ENCODE measurements at regions not wholly inside any gene's neighbourhood (a gene's known extent, or its start where the extent isn't known, plus 50 kb on each side); places are given as distances from the start of the nearest gene placed in this dataset.

DNA sequence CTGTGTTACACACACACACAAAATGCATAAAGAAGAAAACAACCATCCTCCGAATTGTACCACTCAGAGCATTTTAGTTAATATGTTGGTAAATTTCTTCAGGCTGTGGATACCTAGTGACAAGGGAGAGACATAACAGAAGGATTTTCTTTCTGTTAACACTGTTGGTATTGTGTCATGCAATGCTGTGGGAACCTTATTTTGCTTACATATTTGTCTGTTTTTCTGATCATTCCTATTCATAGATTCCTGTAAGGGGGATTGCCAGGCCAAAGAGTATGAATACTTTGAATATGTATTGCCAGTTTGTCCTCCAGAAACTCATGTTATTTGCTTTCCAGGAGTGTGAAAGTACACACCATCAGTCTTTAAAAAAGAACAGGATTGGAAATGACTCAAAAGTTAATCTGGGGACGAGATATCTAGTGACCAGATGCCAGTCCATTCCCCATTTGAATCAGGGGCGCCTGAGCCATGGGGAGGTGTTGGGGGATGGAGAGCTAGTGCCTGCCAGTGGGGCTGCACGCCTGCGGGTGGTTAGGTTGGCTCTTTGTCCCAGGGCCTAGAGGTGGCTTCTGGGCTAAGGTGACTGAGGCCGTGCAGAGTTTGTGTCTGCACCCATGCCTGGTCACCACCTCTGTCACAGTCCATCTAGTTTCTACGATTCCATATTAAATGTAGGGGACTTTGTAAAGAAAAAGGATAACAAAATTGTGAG lies 142.0 kb downstream of the PTPN20 start:
- Mint-ChIP-seq H3K9me3 (ENCODE audit: low read depth) (no peaks in the 10 kb centered on the region), H3K4me3 (no peak overlapping the region), H3K36me3 (no peaks in the 10 kb centered on the region), H3K27ac (no peak overlapping the region), H3K4me1 (peaks cover 4% of the 10 kb centered on the region), H3K27me3 (peaks cover 3% of the 10 kb centered on the region)
- CTCF ChIA-PET, result interaction anchor here (2.0 kb wide), 1 partner anchor 258 kb away, joined by 8 read pairs; no protein-coding TSS in a partner anchor
- DNase-seq (no peak), ATAC-seq (no peak)

GRCh38 chr10:47054974-47055373 lies 143.7 kb downstream of the PTPN20 start:
- CTCF ChIA-PET, result interaction anchor here (2.0 kb wide), 1 partner anchor 257 kb away, joined by 8 read pairs; no protein-coding TSS in a partner anchor
- H3K36me3 Mint-ChIP-seq, result no peaks in the 10 kb centered on the region
- no peak for ATAC-seq
- no peak for DNase-seq
- H3K27me3 Mint-ChIP-seq, result peaks cover 3% of the 10 kb centered on the region
- H3K27ac Mint-ChIP-seq, result no peak overlapping the region
- H3K4me3 Mint-ChIP-seq, result no peak overlapping the region
- no peaks in the 10 kb centered on the region for H3K4me1 Mint-ChIP-seq
- H3K9me3 Mint-ChIP-seq (ENCODE audit: low read depth), result no peaks in the 10 kb centered on the region

- ATAC-seq, result no peak
- CTCF ChIA-PET, result interaction anchor here (0.9 kb wide), 2 partner anchors 8 to 256 kb away, joined by 3 read pairs; no protein-coding TSS in a partner anchor
- H3K27ac Mint-ChIP-seq, result no peak overlapping the region
- H3K36me3 Mint-ChIP-seq, result no peaks in the 10 kb centered on the region
- no peak overlapping the region for H3K4me3 Mint-ChIP-seq
- H3K27me3 Mint-ChIP-seq, result peaks cover 3% of the 10 kb centered on the region
- DNase-seq, result no peak
- no peaks in the 10 kb centered on the region for H3K9me3 Mint-ChIP-seq (ENCODE audit: low read depth)
- H3K4me1 Mint-ChIP-seq, result no peaks in the 10 kb centered on the region
Observed at GRCh38 chr10:47055386-47056246, 144.4 kb downstream of the PTPN20 start.

DNA sequence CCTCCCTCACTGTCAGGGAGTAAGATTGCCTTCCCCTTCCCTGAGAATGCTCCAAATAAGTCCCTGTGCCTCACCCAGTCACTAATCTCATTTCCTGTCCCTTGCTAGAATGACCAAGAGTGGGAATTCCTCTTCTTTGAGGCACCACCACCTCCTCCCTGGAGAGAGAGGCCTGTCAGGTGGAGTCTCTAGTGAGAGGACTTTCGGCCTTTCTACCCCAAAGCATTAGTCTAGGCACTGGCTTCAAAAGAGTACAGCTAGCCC lies 145.0 kb downstream of the PTPN20 start:
- peaks cover 3% of the 10 kb centered on the region for H3K27me3 Mint-ChIP-seq
- no peaks in the 10 kb centered on the region for H3K9me3 Mint-ChIP-seq (ENCODE audit: low read depth)
- no peaks in the 10 kb centered on the region for H3K4me1 Mint-ChIP-seq
- CTCF ChIA-PET, result interaction anchor here (0.9 kb wide), 2 partner anchors 9 to 256 kb away, joined by 3 read pairs; no protein-coding TSS in a partner anchor
- H3K36me3 Mint-ChIP-seq, result no peaks in the 10 kb centered on the region
- H3K27ac Mint-ChIP-seq, result no peak overlapping the region
- no peak for ATAC-seq
- H3K4me3 Mint-ChIP-seq, result no peak overlapping the region
- DNase-seq, result no peak

- ATAC-seq (no peak), DNase-seq (no peak)
- Mint-ChIP-seq H3K36me3 (no peaks in the 10 kb centered on the region), H3K4me1 (no peaks in the 10 kb centered on the region), H3K27me3 (peaks cover 3% of the 10 kb centered on the region), H3K9me3 (ENCODE audit: low read depth) (no peaks in the 10 kb centered on the region), H3K27ac (no peak overlapping the region), H3K4me3 (no peak overlapping the region)
- CTCF ChIA-PET, result no interaction called here
Observed at GRCh38 chr10:47057471-47057870, 146.2 kb downstream of the PTPN20 start.

GRCh38 chr10:47058032-47058702 lies 146.9 kb downstream of the PTPN20 start:
- H3K4me1 Mint-ChIP-seq, result no peaks in the 10 kb centered on the region
- no peak overlapping the region for H3K4me3 Mint-ChIP-seq
- no peak for ATAC-seq
- H3K27me3 Mint-ChIP-seq, result peaks cover 3% of the 10 kb centered on the region
- H3K36me3 Mint-ChIP-seq, result no peaks in the 10 kb centered on the region
- no peaks in the 10 kb centered on the region for H3K9me3 Mint-ChIP-seq (ENCODE audit: low read depth)
- CTCF ChIA-PET, result interaction anchor here (1.5 kb wide), 1 partner anchor 11 kb away, joined by 5 read pairs; no protein-coding TSS in a partner anchor
- no peak overlapping the region for H3K27ac Mint-ChIP-seq
- DNase-seq, result no peak

- DNase-seq (no peak), ATAC-seq (no peak)
- Mint-ChIP-seq H3K27me3 (peaks cover 3% of the 10 kb centered on the region), H3K4me3 (no peak overlapping the region), H3K27ac (no peak overlapping the region), H3K9me3 (ENCODE audit: low read depth) (no peaks in the 10 kb centered on the region), H3K36me3 (no peaks in the 10 kb centered on the region), H3K4me1 (no peaks in the 10 kb centered on the region)
- CTCF ChIA-PET, result interaction anchor here (1.5 kb wide), 1 partner anchor 11 kb away, joined by 5 read pairs; no protein-coding TSS in a partner anchor
Observed at GRCh38 chr10:47058961-47059391, 147.7 kb downstream of the PTPN20 start.

DNA sequence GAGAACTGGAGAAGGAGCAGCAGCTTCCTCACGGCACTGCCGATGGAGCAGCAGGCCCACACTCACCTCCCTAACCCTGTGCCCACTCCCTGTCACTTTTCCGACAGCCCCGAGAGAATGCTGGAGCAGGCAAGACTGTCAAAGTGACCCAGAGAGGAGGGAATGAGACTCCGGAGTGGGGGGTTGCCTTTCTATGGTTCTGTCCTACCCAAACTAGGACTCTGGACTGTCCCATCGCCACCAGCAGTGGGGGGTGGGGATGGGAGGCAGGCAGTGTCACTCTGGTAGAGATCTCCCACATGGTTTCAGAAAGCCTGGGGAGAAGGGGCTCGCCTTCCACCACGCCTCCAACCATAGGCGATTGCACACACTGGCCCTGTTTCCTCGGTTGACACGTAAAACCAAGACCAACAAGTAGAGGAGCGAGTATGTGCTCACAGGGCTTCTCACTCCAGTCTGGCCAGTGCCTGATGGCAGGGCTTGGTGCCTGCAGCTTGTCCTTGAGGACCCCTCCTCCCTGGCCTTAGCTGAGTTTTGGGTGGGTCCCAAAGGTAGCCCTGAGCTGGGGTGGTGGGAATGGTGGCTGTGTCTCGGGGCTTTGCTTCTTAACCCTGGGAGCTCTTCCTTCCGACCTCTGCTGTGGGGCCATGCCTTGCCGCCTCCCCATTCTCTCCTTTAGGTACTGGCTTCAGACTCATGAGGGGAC lies 148.5 kb downstream of the PTPN20 start:
- H3K4me3 Mint-ChIP-seq, result no peak overlapping the region
- ATAC-seq (no peak), DNase-seq (no peak)
- CTCF ChIA-PET, result interaction anchor here (1.5 kb wide), 2 partner anchors 12 to 252 kb away, joined by 3 to 5 read pairs; no protein-coding TSS in a partner anchor
- H3K27ac Mint-ChIP-seq, result no peak overlapping the region
- no peaks in the 10 kb centered on the region for H3K4me1 Mint-ChIP-seq
- H3K36me3 Mint-ChIP-seq, result no peaks in the 10 kb centered on the region
- H3K27me3 Mint-ChIP-seq, result peaks cover 3% of the 10 kb centered on the region
- no peaks in the 10 kb centered on the region for H3K9me3 Mint-ChIP-seq (ENCODE audit: low read depth)

DNA sequence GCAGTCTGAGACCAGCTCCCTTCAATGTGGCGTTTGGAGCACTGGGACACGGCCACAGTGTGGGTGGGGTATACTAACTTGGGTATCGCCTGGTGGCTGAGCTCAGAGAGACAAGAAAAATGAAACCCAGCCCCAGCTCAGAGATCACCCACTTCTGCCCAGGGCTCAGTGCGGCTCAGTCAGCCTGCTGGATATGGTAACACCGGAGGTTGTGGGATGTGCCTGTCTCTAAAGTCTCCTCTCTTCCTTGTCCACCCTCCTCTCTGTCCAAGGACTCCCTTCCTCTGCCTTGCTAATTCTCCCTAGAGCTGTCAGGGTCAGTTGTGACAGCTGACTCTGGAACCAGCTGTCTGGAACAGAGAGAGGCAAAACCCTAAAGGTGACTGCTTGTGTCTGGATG lies 149.1 kb downstream of the PTPN20 start:
- H3K4me3 Mint-ChIP-seq, result no peak overlapping the region
- no peak overlapping the region for H3K27ac Mint-ChIP-seq
- no peak for DNase-seq
- ATAC-seq, result no peak
- H3K4me1 Mint-ChIP-seq, result no peaks in the 10 kb centered on the region
- peaks cover 3% of the 10 kb centered on the region for H3K27me3 Mint-ChIP-seq
- CTCF ChIA-PET, result interaction anchor here (1.5 kb wide), 1 partner anchor 251 kb away, joined by 3 read pairs; no protein-coding TSS in a partner anchor
- H3K36me3 Mint-ChIP-seq, result no peaks in the 10 kb centered on the region
- no peaks in the 10 kb centered on the region for H3K9me3 Mint-ChIP-seq (ENCODE audit: low read depth)

DNA sequence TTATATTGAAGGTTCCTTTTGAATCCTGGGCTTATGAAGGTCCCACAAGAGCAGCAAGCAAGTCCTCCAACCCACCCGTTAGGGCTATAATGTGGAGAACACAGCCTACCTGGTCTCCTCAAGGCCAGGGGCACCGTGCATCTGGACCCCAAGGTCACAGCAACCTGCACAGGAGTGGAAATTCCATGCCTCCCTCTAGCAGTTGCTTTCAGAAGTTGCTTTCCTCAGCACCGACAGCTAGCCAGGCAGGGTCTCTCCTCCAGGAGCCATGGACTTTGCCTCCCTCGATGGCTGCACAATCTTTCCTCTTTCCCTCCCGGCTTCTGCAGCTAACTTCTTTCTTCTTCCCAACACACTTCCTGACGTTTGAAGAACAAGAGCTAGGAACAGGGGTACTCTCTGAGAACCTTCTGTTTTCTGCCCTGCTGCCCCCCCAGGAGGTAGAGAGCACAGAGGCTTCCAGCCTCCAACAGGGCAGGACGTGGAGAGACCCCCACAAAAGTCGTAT lies 149.8 kb downstream of the PTPN20 start:
- CTCF ChIA-PET, result interaction anchor here (1.0 to 1.5 kb wide), 2 partner anchors 12 to 251 kb away, joined by 3 to 4 read pairs; no protein-coding TSS in a partner anchor

GRCh38 chr10:47061776-47062175 lies 150.5 kb downstream of the PTPN20 start:
- H3K27me3 Mint-ChIP-seq, result peaks cover 3% of the 10 kb centered on the region

More for the DNA sequence above, 149.8 kb downstream of the PTPN20 start:
- Mint-ChIP-seq H3K9me3 (ENCODE audit: low read depth) (no peaks in the 10 kb centered on the region), H3K4me1 (no peaks in the 10 kb centered on the region), H3K27me3 (peaks cover 3% of the 10 kb centered on the region), H3K4me3 (no peak overlapping the region), H3K36me3 (no peaks in the 10 kb centered on the region), H3K27ac (no peak overlapping the region)
- no peak for DNase-seq
- no peak for ATAC-seq

DNA sequence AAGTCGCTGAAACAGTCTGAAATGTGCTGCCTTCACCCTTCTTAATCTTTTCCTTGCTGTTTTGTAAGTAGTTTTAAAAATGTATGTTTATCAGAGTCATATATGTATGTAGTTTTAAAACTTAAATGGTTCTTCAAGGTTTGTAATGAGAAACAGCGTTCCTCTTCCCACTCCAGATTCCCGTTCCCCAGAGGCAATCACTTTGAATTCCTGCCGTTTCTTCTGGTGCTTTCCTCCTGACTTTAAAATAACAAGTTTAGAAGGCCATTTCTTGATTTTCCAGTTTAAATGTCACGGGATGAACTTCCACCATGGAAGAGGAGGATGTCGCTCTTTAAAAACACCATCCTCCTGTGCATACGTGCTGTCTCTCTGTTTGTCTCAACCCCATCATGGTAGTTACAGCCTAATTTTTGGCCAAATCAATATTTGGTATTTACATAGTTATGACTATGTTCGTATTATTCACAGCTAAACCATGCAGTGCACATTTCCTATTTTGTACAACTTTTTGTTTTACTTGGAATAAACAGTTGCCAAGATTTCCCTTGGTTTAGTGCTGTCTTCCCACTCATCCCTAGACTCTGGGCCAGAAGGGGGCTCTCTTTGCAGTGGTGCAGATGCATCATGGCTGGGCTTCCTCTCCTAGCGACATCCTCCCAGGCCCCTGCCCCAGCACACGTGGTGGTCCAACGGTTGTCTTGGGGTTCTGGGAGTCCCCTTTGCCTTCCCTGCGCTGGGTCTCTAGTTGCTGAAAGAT lies 151.4 kb downstream of the PTPN20 start:
- CTCF ChIA-PET, result no interaction called here
- H3K27me3 Mint-ChIP-seq, result no peaks in the 10 kb centered on the region
- no peak overlapping the region for H3K4me3 Mint-ChIP-seq
- no peak overlapping the region for H3K27ac Mint-ChIP-seq
- ATAC-seq (no peak), DNase-seq (no peak)
- no peaks in the 10 kb centered on the region for H3K9me3 Mint-ChIP-seq (ENCODE audit: low read depth)
- no peaks in the 10 kb centered on the region for H3K4me1 Mint-ChIP-seq
- no peaks in the 10 kb centered on the region for H3K36me3 Mint-ChIP-seq

More at GRCh38 chr10:47061776-47062175, 150.5 kb downstream of the PTPN20 start:
- ATAC-seq, result no peak
- Mint-ChIP-seq H3K4me3 (no peak overlapping the region), H3K4me1 (no peaks in the 10 kb centered on the region), H3K27ac (no peak overlapping the region), H3K36me3 (no peaks in the 10 kb centered on the region), H3K9me3 (ENCODE audit: low read depth) (no peaks in the 10 kb centered on the region)
- DNase-seq, result no peak
- CTCF ChIA-PET, result interaction anchor here (1.0 kb wide), 1 partner anchor 13 kb away, joined by 4 read pairs; no protein-coding TSS in a partner anchor
